Glutamatergic neuron (in vitro differentiated cells): ENCODE measurements at regions not wholly inside any gene's neighbourhood (a gene's known extent, or its start where the extent isn't known, plus 50 kb on each side); places are given as distances from the start of the nearest gene placed in this dataset.

Experiments used
- DNase-seq: peaks from one replicate; pipeline ENCODE4 v3.0.0; 2022
- H3K27ac Mint-ChIP-seq: one replicate; pipeline ENCODE4 v1.8.0; 2020; ENCODE audit warnings: mild to moderate bottlenecking, mixed read lengths, inconsistent platforms; ENCODE audit not compliant: unreplicated experiment
- H3K27me3 Mint-ChIP-seq: one replicate; pipeline ENCODE4 v1.8.0; 2020; ENCODE audit warnings: mild to moderate bottlenecking, moderate library complexity, mixed read lengths, inconsistent platforms; ENCODE audit not compliant: unreplicated experiment
- H3K36me3 Mint-ChIP-seq: one replicate; pipeline ENCODE4 v1.8.0; 2020; ENCODE audit warnings: mild to moderate bottlenecking, mixed read lengths, inconsistent platforms; ENCODE audit not compliant: unreplicated experiment
- H3K4me1 Mint-ChIP-seq: one replicate; pipeline ENCODE4 v1.8.0; 2020; ENCODE audit warnings: mild to moderate bottlenecking, low read depth, mixed read lengths, inconsistent platforms; ENCODE audit not compliant: unreplicated experiment
- H3K4me3 Mint-ChIP-seq: one replicate; pipeline ENCODE4 v1.8.0; 2020; ENCODE audit warnings: mild to moderate bottlenecking, mixed read lengths, inconsistent platforms; ENCODE audit not compliant: unreplicated experiment
- H3K9me3 Mint-ChIP-seq: one replicate; pipeline ENCODE4 v1.8.0; 2020; ENCODE audit warnings: mild to moderate bottlenecking, moderate library complexity, mixed read lengths, inconsistent platforms; ENCODE audit not compliant: unreplicated experiment
- CTCF ChIP-seq: fragments of 200-600 bp; sonication (generic); IDR thresholded peaks from one replicate; pipeline ENCODE4 v1.5.0; 2021; ENCODE audit not compliant: partially characterized antibody, unreplicated experiment

- no peaks in the 10 kb centered on the region for H3K27me3 Mint-ChIP-seq
- H3K27ac Mint-ChIP-seq, result no peak overlapping the region
- no peak for DNase-seq
- no peaks in the 10 kb centered on the region for H3K4me1 Mint-ChIP-seq
- H3K36me3 Mint-ChIP-seq, result no peaks in the 10 kb centered on the region
- no peaks in the 10 kb centered on the region for H3K9me3 Mint-ChIP-seq
- no peak for TF ChIP-seq CTCF
- no peak overlapping the region for H3K4me3 Mint-ChIP-seq
Observed at GRCh38 chrX:16311671-16312070, 144.4 kb downstream of the MAGEB17 start.

GRCh38 chrX:16312761-16313623 is 145.7 kb downstream of the MAGEB17 start:
- Mint-ChIP-seq H3K4me3 (no peak overlapping the region), H3K4me1 (no peaks in the 10 kb centered on the region), H3K36me3 (no peaks in the 10 kb centered on the region), H3K27me3 (no peaks in the 10 kb centered on the region), H3K9me3 (no peaks in the 10 kb centered on the region), H3K27ac (no peak overlapping the region)
- no peak for DNase-seq
- no peak for TF ChIP-seq CTCF

- DNase-seq, result no peak
- Mint-ChIP-seq H3K9me3 (no peaks in the 10 kb centered on the region), H3K4me3 (no peak overlapping the region), H3K4me1 (no peaks in the 10 kb centered on the region), H3K27ac (no peak overlapping the region), H3K27me3 (no peaks in the 10 kb centered on the region), H3K36me3 (no peaks in the 10 kb centered on the region)
- no peak for TF ChIP-seq CTCF
Observed at GRCh38 chrX:16316331-16316730, 149.1 kb downstream of the MAGEB17 start.

GRCh38 chrX:16319929-16320328 is 152.6 kb downstream of the MAGEB17 start:
- H3K4me3 Mint-ChIP-seq, result no peak overlapping the region
- no peak for TF ChIP-seq CTCF
- no peak overlapping the region for H3K27ac Mint-ChIP-seq

GRCh38 chrX:16320765-16321355 is 153.6 kb downstream of the MAGEB17 start:
- Mint-ChIP-seq H3K9me3 (no peaks in the 10 kb centered on the region), H3K36me3 (no peaks in the 10 kb centered on the region), H3K27me3 (no peaks in the 10 kb centered on the region), H3K4me3 (no peak overlapping the region), H3K27ac (no peak overlapping the region), H3K4me1 (no peaks in the 10 kb centered on the region)
- no peak for DNase-seq
- no peak for TF ChIP-seq CTCF

More at GRCh38 chrX:16319929-16320328, 152.6 kb downstream of the MAGEB17 start:
- no peaks in the 10 kb centered on the region for H3K9me3 Mint-ChIP-seq
- DNase-seq, result no peak
- no peaks in the 10 kb centered on the region for H3K27me3 Mint-ChIP-seq
- no peaks in the 10 kb centered on the region for H3K36me3 Mint-ChIP-seq
- H3K4me1 Mint-ChIP-seq, result no peaks in the 10 kb centered on the region
